ENCODE measurements at regions not wholly inside any gene's neighbourhood (a gene's known extent, or its start where the extent isn't known, plus 50 kb on each side); places are given as distances from the start of the nearest gene placed in this dataset.

GRCh38 chr1:96927125-96927524 is 205.5 kb downstream of the PTBP2 start:
- Mint-ChIP-seq H3K4me3 (no peak overlapping the region), H3K4me1 (no peaks in the 10 kb centered on the region), H3K27me3 (no peaks in the 10 kb centered on the region), H3K9me3 (ENCODE audit: insufficient read depth) (peaks cover 6% of the 10 kb centered on the region), H3K27ac (no peak overlapping the region)
- intact Hi-C loops (cut with micrococcal nuclease), result no loop called here
- Histone ChIP-seq H3K36me3 (replicated peaks in 1 of 2; ENCODE audit: control extremely low read depth in 1 of 2, control insufficient read depth in 1 of 2, extremely low read depth in 1 of 2, insufficient read depth in 2 of 2, low read length in 1 of 2) (no peaks in the 10 kb centered on the region), H2AFZ (ENCODE audit: insufficient read depth, low read depth, low read length, poor library complexity, severe bottlenecking) (no peak overlapping the region), H3K27ac (ENCODE audit: low read length in 2 of 2) (no peak overlapping the region), H3K4me1 (ENCODE audit: control insufficient read depth in 2 of 2, insufficient read depth in 2 of 2, low read length in 2 of 2) (no peaks in the 10 kb centered on the region), H3K9me3 (ENCODE audit: control extremely low read depth in 1 of 3, control insufficient read depth in 2 of 3, insufficient read depth in 1 of 3, low read length in 2 of 3) (peaks cover 0 to 2% (median 2%) of the 10 kb centered on the region in 3 donors), H3K27me3 (replicated peaks in 1 of 4; ENCODE audit: control extremely low read depth in 1 of 4, control insufficient read depth in 3 of 4, insufficient read depth in 4 of 4, low read length in 3 of 4) (no peaks in the 10 kb centered on the region), H3K4me2 (replicated peaks; ENCODE audit: low read depth, low read length, poor library complexity, severe bottlenecking) (no peak overlapping the region), H3K79me2 (ENCODE audit: control insufficient read depth, insufficient read depth, low read length) (no peaks in the 10 kb centered on the region), H4K20me1 (ENCODE audit: control insufficient read depth, insufficient read depth, low read length, poor library complexity, severe bottlenecking) (no peaks in the 10 kb centered on the region), H3K9ac (ENCODE audit: low read length) (no peak overlapping the region), H3K4me3 (ENCODE audit: control extremely low read depth in 1 of 5, extremely low read depth in 1 of 5, insufficient read depth in 1 of 5, low read depth in 2 of 5, low read length in 4 of 5) (no peak overlapping the region)
- TF ChIP-seq CTCF (IDR thresholded peaks at IDR 0.05), result no peak
- POLR2A ChIA-PET, result no interaction called here
- no peak for DNase-seq
- ATAC-seq (ENCODE audit: low read depth), result no peak
- WGBS (ENCODE audit: insufficient coverage), result no CpG with 5 or more reads among the region's 3 CpGs
- CTCF ChIA-PET, result no interaction called here

- POLR2A ChIA-PET, result no interaction called here
- Histone ChIP-seq H3K4me3 (ENCODE audit: control extremely low read depth in 1 of 5, extremely low read depth in 1 of 5, insufficient read depth in 1 of 5, low read depth in 2 of 5, low read length in 4 of 5) (no peak overlapping the region), H3K9me3 (ENCODE audit: control extremely low read depth in 1 of 3, control insufficient read depth in 2 of 3, insufficient read depth in 1 of 3, low read length in 2 of 3) (no peaks in the 10 kb centered on the region), H4K20me1 (ENCODE audit: control insufficient read depth, insufficient read depth, low read length, poor library complexity, severe bottlenecking) (no peaks in the 10 kb centered on the region), H3K4me1 (ENCODE audit: control insufficient read depth in 2 of 2, insufficient read depth in 2 of 2, low read length in 2 of 2) (no peaks in the 10 kb centered on the region), H3K79me2 (ENCODE audit: control insufficient read depth, insufficient read depth, low read length) (no peaks in the 10 kb centered on the region), H3K27me3 (replicated peaks in 1 of 4; ENCODE audit: control extremely low read depth in 1 of 4, control insufficient read depth in 3 of 4, insufficient read depth in 4 of 4, low read length in 3 of 4) (no peaks in the 10 kb centered on the region), H2AFZ (ENCODE audit: insufficient read depth, low read depth, low read length, poor library complexity, severe bottlenecking) (no peak overlapping the region), H3K27ac (ENCODE audit: low read length in 2 of 2) (no peak overlapping the region), H3K9ac (ENCODE audit: low read length) (no peak overlapping the region), H3K4me2 (replicated peaks; ENCODE audit: low read depth, low read length, poor library complexity, severe bottlenecking) (no peak overlapping the region), H3K36me3 (replicated peaks in 1 of 2; ENCODE audit: control extremely low read depth in 1 of 2, control insufficient read depth in 1 of 2, extremely low read depth in 1 of 2, insufficient read depth in 2 of 2, low read length in 1 of 2) (no peaks in the 10 kb centered on the region)
- no peaks in the 10 kb centered on the region for H3K4me1 Mint-ChIP-seq
- H3K27me3 Mint-ChIP-seq, result no peaks in the 10 kb centered on the region
- CTCF ChIA-PET, result no interaction called here
- TF ChIP-seq EZH2 (IDR thresholded peaks at IDR 0.05; ENCODE audit: borderline replicate concordance, insufficient read depth, low read depth, low read length, poor library complexity, severe bottlenecking), result no peak
- no peak for TF ChIP-seq CTCF (IDR thresholded peaks at IDR 0.05)
- H3K27ac Mint-ChIP-seq, result no peak overlapping the region
- DNase-seq, result no peak
- ATAC-seq (ENCODE audit: low read depth), result no peak
- H3K4me3 Mint-ChIP-seq, result no peak overlapping the region
- intact Hi-C loops (cut with micrococcal nuclease), result no loop called here
- no peaks in the 10 kb centered on the region for H3K9me3 Mint-ChIP-seq (ENCODE audit: insufficient read depth)
These were observed 209.6 kb downstream of the PTBP2 start for GRCh38 chr1:96931136-96931535.

Measured in B cell (primary cell).